DND-41 (cell line): ENCODE measurements at regions not wholly inside any gene's neighbourhood (a gene's known extent, or its start where the extent isn't known, plus 50 kb on each side); places are given as distances from the start of the nearest gene placed in this dataset.

Source experiments
- ATAC-seq: fragments of 200-7000 bp; cut with Tn5 transposase; 3 replicates; pipeline ENCODE4 v1.9.1; 2021; ENCODE audit warnings: low read depth; ENCODE audit not compliant: insufficient read depth
- DNase-seq: peaks from one replicate; pipeline ENCODE4 v3.0.0-alpha.2; 2020
- H2AFZ ChIP-seq: 2 replicates; pipeline ENCODE4 v1.6.0; 2012; ENCODE audit warnings: low read depth, low read length
- H3K27ac ChIP-seq: 2 replicates; pipeline ENCODE4 v1.5.1; 2012; ENCODE audit warnings: low read length, inconsistent platforms
- H3K27me3 ChIP-seq: fragments of 200-600 bp; sonication (generic); 2 replicates; pipeline ENCODE4 v1.6.0; 2012; ENCODE audit warnings: low read length, mild to moderate bottlenecking, inconsistent platforms; ENCODE audit not compliant: insufficient read depth, poor library complexity
- H3K36me3 ChIP-seq: 2 replicates; pipeline ENCODE4 v1.5.1; 2012; ENCODE audit warnings: low read length, inconsistent platforms; ENCODE audit not compliant: insufficient read depth
- H3K4me1 ChIP-seq: 2 replicates; pipeline ENCODE4 v1.5.1; 2012; ENCODE audit warnings: mild to moderate bottlenecking, low read length; ENCODE audit not compliant: insufficient read depth
- H3K4me2 ChIP-seq: 2 replicates; pipeline ENCODE4 v1.6.0; 2012; ENCODE audit warnings: mild to moderate bottlenecking, moderate library complexity, low read length, inconsistent platforms; ENCODE audit not compliant: insufficient read depth
- H3K4me3 ChIP-seq, 2 experiments: fragments of 200-600 bp in 1 of 2; shearing (Covaris generic) in 1 of 2; 2 replicates each; pipeline ENCODE4 v1.5.1; 2012 to 2016; ENCODE audit warnings: inconsistent platforms in 2 of 2, low read length in 2 of 2, mild to moderate bottlenecking in 2 of 2, low read depth in 1 of 2, moderate library complexity in 1 of 2
- H3K79me2 ChIP-seq: 2 replicates; pipeline ENCODE4 v1.6.0; 2012; ENCODE audit warnings: low read length, inconsistent platforms; ENCODE audit not compliant: insufficient read depth
- H3K9ac ChIP-seq: 2 replicates; pipeline ENCODE4 v1.6.0; 2012; ENCODE audit warnings: low read depth, mild to moderate bottlenecking, inconsistent platforms, low read length, moderate library complexity
- H3K9me3 ChIP-seq: 2 replicates; pipeline ENCODE4 v1.5.1; 2012; ENCODE audit warnings: low read length, moderate library complexity, mild to moderate bottlenecking, inconsistent platforms; ENCODE audit not compliant: insufficient read depth, severe bottlenecking
- H4K20me1 ChIP-seq: 2 replicates; pipeline ENCODE4 v1.6.0; 2012; ENCODE audit warnings: low read length; ENCODE audit not compliant: insufficient read depth
- EZH2 ChIP-seq: IDR thresholded peaks from 3 replicates; pipeline ENCODE4 v1.6.1; 2012; ENCODE audit warnings: borderline replicate concordance, low read depth, mild to moderate bottlenecking, moderate library complexity, low read length, inconsistent platforms; ENCODE audit not compliant: severe bottlenecking
- TF ChIP-seq, protein P1 (sequence below): IDR thresholded peaks from 2 replicates; pipeline ENCODE4 v1.5.1; 2012; ENCODE audit warnings: borderline replicate concordance, low read length, moderate library complexity, mild to moderate bottlenecking; ENCODE audit not compliant: poor library complexity, severe bottlenecking; ENCODE audit errors: extremely low read depth

- no peak overlapping the region for H2AFZ ChIP-seq
- no peaks in the 10 kb centered on the region for H3K9me3 ChIP-seq
- ATAC-seq (no peak), DNase-seq (no peak)
- no peak overlapping the region for H3K9ac ChIP-seq
- no peak overlapping the region for H3K4me2 ChIP-seq
- no peaks in the 10 kb centered on the region for H3K27me3 ChIP-seq
- H3K27ac ChIP-seq = no peak overlapping the region
- H3K36me3 ChIP-seq = no peaks in the 10 kb centered on the region
- no peak overlapping the region for H3K4me3 ChIP-seq
- no peaks in the 10 kb centered on the region for H3K4me1 ChIP-seq
- no peak for TF ChIP-seq EZH2
- TF ChIP-seq, protein P1, sequence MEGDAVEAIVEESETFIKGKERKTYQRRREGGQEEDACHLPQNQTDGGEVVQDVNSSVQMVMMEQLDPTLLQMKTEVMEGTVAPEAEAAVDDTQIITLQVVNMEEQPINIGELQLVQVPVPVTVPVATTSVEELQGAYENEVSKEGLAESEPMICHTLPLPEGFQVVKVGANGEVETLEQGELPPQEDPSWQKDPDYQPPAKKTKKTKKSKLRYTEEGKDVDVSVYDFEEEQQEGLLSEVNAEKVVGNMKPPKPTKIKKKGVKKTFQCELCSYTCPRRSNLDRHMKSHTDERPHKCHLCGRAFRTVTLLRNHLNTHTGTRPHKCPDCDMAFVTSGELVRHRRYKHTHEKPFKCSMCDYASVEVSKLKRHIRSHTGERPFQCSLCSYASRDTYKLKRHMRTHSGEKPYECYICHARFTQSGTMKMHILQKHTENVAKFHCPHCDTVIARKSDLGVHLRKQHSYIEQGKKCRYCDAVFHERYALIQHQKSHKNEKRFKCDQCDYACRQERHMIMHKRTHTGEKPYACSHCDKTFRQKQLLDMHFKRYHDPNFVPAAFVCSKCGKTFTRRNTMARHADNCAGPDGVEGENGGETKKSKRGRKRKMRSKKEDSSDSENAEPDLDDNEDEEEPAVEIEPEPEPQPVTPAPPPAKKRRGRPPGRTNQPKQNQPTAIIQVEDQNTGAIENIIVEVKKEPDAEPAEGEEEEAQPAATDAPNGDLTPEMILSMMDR = no peak
- no peaks in the 10 kb centered on the region for H4K20me1 ChIP-seq
- H3K79me2 ChIP-seq = no peaks in the 10 kb centered on the region
Observed at GRCh38 chr5:124194282-124194681, 552.2 kb downstream of the ZNF608 start.

DNA sequence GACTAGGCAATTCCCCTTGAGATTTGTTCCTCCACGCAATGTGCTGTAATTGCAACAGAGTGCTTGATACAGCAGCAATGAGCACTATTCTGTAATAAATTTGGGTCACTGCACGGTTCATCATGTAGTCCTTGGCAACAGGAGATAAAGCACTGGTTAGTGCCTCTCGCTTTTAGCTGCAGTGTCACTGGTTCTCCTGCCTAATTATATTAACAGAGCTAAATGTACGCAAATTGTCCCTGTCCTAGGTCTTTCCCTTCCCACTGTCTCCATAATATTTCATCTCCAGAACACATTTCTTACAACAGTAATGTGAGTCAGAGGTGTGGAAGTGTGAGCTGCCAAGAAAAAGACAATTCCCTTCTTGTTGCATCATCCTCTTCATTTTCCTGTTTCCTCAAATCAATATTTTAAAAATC, 553.1 kb downstream of the ZNF608 start:
- ATAC-seq (no peak), DNase-seq (no peak)
- Histone ChIP-seq H3K4me3 (no peak overlapping the region), H2AFZ (no peak overlapping the region), H3K9ac (no peak overlapping the region), H4K20me1 (no peaks in the 10 kb centered on the region), H3K27ac (no peak overlapping the region), H3K27me3 (no peaks in the 10 kb centered on the region), H3K79me2 (no peaks in the 10 kb centered on the region), H3K36me3 (no peaks in the 10 kb centered on the region), H3K4me1 (no peaks in the 10 kb centered on the region), H3K9me3 (no peaks in the 10 kb centered on the region), H3K4me2 (no peak overlapping the region)
- no peak for TF ChIP-seq EZH2
- TF ChIP-seq, protein P1 = no peak

DNA sequence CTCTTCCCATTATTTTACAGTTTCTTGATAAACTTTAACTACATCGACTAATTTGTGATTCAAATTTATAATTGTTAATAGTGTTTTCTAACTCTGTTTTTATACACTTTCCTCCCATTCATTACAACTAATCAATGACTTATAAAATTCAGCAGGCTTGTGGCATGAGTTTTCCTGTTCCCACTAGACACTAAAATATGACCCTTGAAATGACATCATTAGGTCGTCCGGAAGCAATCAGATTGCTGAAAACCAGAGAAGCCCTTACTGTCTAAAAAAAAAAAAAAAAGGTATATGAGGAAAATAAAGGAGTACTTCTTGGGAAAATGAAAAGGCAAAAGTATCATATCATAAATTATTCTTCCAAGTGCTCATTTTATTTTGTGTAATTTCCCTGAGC, 553.7 kb downstream of the ZNF608 start:
- no peaks in the 10 kb centered on the region for H4K20me1 ChIP-seq
- H3K4me1 ChIP-seq = no peaks in the 10 kb centered on the region
- no peaks in the 10 kb centered on the region for H3K9me3 ChIP-seq
- no peak for ATAC-seq
- no peak for DNase-seq
- no peaks in the 10 kb centered on the region for H3K79me2 ChIP-seq
- TF ChIP-seq, protein P1 = no peak
- TF ChIP-seq EZH2 = no peak
- no peaks in the 10 kb centered on the region for H3K36me3 ChIP-seq
- H3K4me2 ChIP-seq = no peak overlapping the region
- no peak overlapping the region for H3K27ac ChIP-seq
- no peak overlapping the region for H2AFZ ChIP-seq
- no peaks in the 10 kb centered on the region for H3K27me3 ChIP-seq
- H3K9ac ChIP-seq = no peak overlapping the region
- no peak overlapping the region for H3K4me3 ChIP-seq

DNA sequence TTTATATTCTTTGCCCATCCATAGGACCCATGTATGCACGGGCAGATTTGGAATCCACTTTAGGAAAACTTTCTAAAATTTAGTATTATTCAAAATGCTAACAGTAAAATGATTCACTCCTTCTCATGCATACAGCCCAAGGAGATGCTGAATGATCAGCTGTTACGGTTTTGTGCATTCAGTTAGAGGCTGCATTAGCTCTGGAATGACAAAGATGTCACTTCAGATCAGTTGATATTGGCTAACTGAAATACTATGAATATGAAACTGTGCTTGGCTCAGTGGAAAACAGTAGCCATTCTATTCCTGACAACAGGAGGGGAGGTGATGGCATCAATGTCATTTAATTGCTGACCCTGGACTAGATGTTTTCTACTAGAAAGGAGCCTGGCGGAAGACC, 560.7 kb downstream of the ZNF608 start:
- no peak overlapping the region for H3K27ac ChIP-seq
- H3K9ac ChIP-seq = no peak overlapping the region
- no peak overlapping the region for H3K4me3 ChIP-seq
- TF ChIP-seq EZH2 = no peak
- TF ChIP-seq, protein P1 = no peak
- no peaks in the 10 kb centered on the region for H3K4me1 ChIP-seq
- no peaks in the 10 kb centered on the region for H3K9me3 ChIP-seq
- H3K4me2 ChIP-seq = no peak overlapping the region
- DNase-seq (no peak), ATAC-seq (no peak)
- H4K20me1 ChIP-seq = no peaks in the 10 kb centered on the region
- no peak overlapping the region for H2AFZ ChIP-seq
- no peaks in the 10 kb centered on the region for H3K79me2 ChIP-seq
- no peaks in the 10 kb centered on the region for H3K27me3 ChIP-seq
- no peaks in the 10 kb centered on the region for H3K36me3 ChIP-seq
